ENCODE measurements at regions not wholly inside any gene's neighbourhood (a gene's known extent, or its start where the extent isn't known, plus 50 kb on each side); places are given as distances from the start of the nearest gene placed in this dataset.

DNA sequence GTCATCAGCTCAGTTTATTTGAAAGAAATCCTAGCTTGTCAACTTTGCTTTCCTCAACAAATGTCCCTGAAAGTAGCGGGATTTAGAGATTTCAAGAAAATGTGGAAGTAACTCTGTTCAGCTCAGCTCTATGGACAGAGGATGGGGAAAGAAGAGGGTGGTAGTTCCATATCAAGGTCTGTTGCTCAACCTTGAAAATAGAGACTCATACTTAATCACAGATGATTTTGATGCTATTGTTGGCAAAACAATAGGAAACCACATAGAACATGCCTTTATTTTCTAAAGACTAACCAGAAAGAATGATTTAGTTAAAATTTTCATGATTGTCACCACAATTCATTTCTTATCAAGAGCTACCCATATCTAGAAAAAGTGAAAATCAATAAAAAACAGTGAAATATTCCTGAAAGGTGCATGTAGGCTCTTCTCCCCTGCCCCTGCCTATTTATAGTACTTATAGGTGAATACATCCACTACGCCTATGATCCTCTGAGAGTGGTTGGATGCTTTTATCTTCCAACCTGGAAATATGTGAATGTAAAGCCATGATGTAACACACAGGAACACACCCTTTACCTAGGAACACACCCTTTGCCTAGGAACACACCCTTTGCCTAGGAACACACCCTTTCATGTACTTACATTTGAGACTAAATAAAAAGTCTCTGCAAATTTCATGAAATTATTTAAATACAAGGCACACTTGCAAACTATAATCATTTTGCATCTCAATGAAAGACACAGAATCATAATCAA is 65.8 kb downstream of the ETAA1 start:
- Histone ChIP-seq H3K4me3 (ENCODE audit: insufficient read depth, low read depth, low read length) (no peak overlapping the region), H3K27me3 (ENCODE audit: control insufficient read depth, insufficient read depth, low read length) (no peaks in the 10 kb centered on the region), H3K36me3 (replicated peaks; ENCODE audit: control insufficient read depth, insufficient read depth, low read length) (no peaks in the 10 kb centered on the region)
- DNase-seq = no peak

DNA sequence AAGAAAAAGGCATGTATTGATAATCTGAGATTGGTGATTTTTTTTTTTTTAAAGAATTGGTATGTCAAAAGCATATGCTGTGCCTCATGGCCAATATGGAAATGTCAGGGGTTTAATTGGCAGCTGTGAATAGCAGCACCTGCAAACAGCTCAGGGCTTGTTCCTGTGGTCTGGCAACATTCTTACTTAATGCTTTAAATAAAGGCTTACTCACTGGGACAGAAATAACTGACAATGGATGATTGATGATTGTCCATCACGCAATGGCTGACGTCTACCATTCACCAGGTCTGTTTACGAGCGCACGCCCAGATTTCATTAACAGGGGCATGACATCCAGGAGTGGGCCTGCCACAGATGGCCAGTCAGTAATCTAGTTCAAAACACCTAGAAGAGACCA is 66.7 kb downstream of the ETAA1 start:
- Histone ChIP-seq H3K36me3 (replicated peaks; ENCODE audit: control insufficient read depth, insufficient read depth, low read length) (no peaks in the 10 kb centered on the region), H3K4me3 (ENCODE audit: insufficient read depth, low read depth, low read length) (no peak overlapping the region), H3K27me3 (ENCODE audit: control insufficient read depth, insufficient read depth, low read length) (no peaks in the 10 kb centered on the region)
- no peak for DNase-seq

DNA sequence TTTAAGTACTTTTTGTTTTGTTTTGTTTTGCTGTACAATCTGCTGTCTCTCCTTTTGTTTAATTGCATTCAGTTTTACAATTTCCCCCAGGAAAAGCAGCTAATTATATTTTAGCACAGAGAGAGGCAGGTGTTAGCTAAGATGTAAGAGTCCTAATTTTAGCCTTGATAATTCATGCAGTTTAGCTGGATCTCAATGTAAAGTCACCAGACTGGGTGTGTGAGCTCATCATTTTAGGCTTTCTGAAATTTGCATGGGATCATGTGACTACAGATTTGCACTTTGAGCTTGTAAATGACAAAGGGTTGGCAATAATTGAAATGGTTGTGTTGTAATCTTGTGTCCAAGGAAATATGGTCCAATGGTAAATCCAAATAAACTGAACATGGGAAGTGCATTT is 68.5 kb downstream of the ETAA1 start:
- H3K4me3 ChIP-seq (ENCODE audit: insufficient read depth, low read depth, low read length) = no peak overlapping the region
- H3K27me3 ChIP-seq (ENCODE audit: control insufficient read depth, insufficient read depth, low read length) = no peaks in the 10 kb centered on the region
- DNase-seq = no peak
- H3K36me3 ChIP-seq (replicated peaks; ENCODE audit: control insufficient read depth, insufficient read depth, low read length) = no peaks in the 10 kb centered on the region

DNA sequence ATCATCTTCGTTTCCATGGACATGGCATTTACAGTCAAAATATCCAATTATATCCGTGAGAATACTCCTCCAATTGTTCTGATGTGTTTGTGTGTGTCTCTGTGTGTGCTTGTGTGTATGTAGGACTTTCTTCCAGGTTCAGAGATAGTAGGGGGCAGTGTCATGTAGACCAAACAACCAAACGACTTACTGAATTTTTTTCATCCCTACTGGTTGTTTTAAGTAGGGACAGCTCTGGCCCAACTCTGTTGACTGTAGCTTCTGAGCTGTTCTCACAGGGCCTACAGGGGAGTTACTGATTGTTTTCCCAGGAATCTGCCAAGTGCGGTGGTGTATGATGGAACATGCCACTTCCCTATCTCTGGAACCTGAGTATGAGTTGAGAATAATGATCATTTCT is 69.6 kb downstream of the ETAA1 start:
- no peaks in the 10 kb centered on the region for H3K27me3 ChIP-seq (ENCODE audit: control insufficient read depth, insufficient read depth, low read length)
- no peaks in the 10 kb centered on the region for H3K36me3 ChIP-seq (replicated peaks; ENCODE audit: control insufficient read depth, insufficient read depth, low read length)
- H3K4me3 ChIP-seq (ENCODE audit: insufficient read depth, low read depth, low read length) = no peak overlapping the region
- no peak for DNase-seq

DNA sequence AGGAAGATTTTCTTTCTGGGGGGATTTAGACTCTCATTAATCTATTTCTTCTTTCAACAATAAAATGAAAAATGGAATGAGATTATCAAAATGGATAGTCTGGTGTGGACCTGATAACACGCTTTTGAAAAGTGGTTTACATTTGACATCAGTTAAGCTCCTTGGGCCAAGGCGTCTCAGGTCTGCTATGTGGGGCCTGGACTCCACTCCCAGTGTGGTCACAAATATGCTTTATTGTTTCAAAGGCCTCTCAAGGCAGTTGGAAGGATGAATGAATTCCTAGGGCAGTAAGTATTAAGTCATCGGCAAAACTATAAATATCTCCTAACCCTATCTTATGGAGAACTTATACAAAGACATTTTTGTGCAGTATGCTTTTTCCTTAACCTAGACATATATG is 74.5 kb downstream of the ETAA1 start:
- Histone ChIP-seq H3K27me3 (ENCODE audit: control insufficient read depth, insufficient read depth, low read length) (no peaks in the 10 kb centered on the region), H3K4me3 (ENCODE audit: insufficient read depth, low read depth, low read length) (no peak overlapping the region), H3K36me3 (replicated peaks; ENCODE audit: control insufficient read depth, insufficient read depth, low read length) (no peaks in the 10 kb centered on the region)
- no peak for DNase-seq

- DNase-seq = peak; percentile 23
These were observed 80.0 kb downstream of the ETAA1 start for GRCh38 chr2:67476809-67477790.

GRCh38 chr2:67479261-67479660 is 82.1 kb downstream of the ETAA1 start:
- no peaks in the 10 kb centered on the region for H3K36me3 ChIP-seq (replicated peaks; ENCODE audit: control insufficient read depth, insufficient read depth, low read length)
- H3K27me3 ChIP-seq (ENCODE audit: control insufficient read depth, insufficient read depth, low read length) = no peaks in the 10 kb centered on the region
- no peak overlapping the region for H3K4me3 ChIP-seq (ENCODE audit: insufficient read depth, low read depth, low read length)
- DNase-seq = no peak

More at GRCh38 chr2:67476809-67477790, 80.0 kb downstream of the ETAA1 start:
- no peaks in the 10 kb centered on the region for H3K36me3 ChIP-seq (replicated peaks; ENCODE audit: control insufficient read depth, insufficient read depth, low read length)
- no peak overlapping the region for H3K4me3 ChIP-seq (ENCODE audit: insufficient read depth, low read depth, low read length)
- no peaks in the 10 kb centered on the region for H3K27me3 ChIP-seq (ENCODE audit: control insufficient read depth, insufficient read depth, low read length)

- no peaks in the 10 kb centered on the region for H3K36me3 ChIP-seq (replicated peaks; ENCODE audit: control insufficient read depth, insufficient read depth, low read length)
- DNase-seq = no peak
- H3K27me3 ChIP-seq (ENCODE audit: control insufficient read depth, insufficient read depth, low read length) = no peaks in the 10 kb centered on the region
- no peak overlapping the region for H3K4me3 ChIP-seq (ENCODE audit: insufficient read depth, low read depth, low read length)
These were observed 88.3 kb downstream of the ETAA1 start for GRCh38 chr2:67485431-67485830.

- H3K4me3 ChIP-seq (ENCODE audit: insufficient read depth, low read depth, low read length) = no peak overlapping the region
- H3K27me3 ChIP-seq (ENCODE audit: control insufficient read depth, insufficient read depth, low read length) = no peaks in the 10 kb centered on the region
- DNase-seq = no peak
- H3K36me3 ChIP-seq (replicated peaks; ENCODE audit: control insufficient read depth, insufficient read depth, low read length) = no peaks in the 10 kb centered on the region
These were observed 89.1 kb downstream of the ETAA1 start for GRCh38 chr2:67486041-67486796.

- no peak overlapping the region for H3K4me3 ChIP-seq (ENCODE audit: insufficient read depth, low read depth, low read length)
- H3K36me3 ChIP-seq (replicated peaks; ENCODE audit: control insufficient read depth, insufficient read depth, low read length) = no peaks in the 10 kb centered on the region
- no peak for DNase-seq
- no peaks in the 10 kb centered on the region for H3K27me3 ChIP-seq (ENCODE audit: control insufficient read depth, insufficient read depth, low read length)
These were observed 90.9 kb downstream of the ETAA1 start for GRCh38 chr2:67487993-67488392.

DNA sequence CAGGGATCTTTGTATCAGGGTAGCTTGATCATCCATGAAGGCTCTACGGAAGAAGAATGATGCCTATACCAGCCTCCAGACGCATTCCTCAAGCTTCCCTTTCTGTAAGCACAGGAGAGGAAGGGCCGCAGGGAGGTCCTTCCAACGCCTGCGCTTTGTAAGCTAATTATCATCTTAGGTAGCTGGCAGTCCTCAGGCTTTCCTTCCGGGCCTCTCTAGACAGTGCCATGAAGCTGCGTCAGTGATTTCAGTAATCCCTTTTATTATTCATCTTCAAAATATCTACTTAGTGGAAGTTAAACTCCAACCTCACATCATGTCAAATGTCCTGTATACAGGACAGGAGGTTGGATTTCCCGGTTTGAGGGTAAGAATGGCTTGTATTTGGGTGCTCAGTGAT is 92.3 kb downstream of the ETAA1 start:
- Histone ChIP-seq H3K36me3 (replicated peaks; ENCODE audit: control insufficient read depth, insufficient read depth, low read length) (no peaks in the 10 kb centered on the region), H3K27me3 (ENCODE audit: control insufficient read depth, insufficient read depth, low read length) (no peaks in the 10 kb centered on the region), H3K4me3 (ENCODE audit: insufficient read depth, low read depth, low read length) (no peak overlapping the region)
- no peak for DNase-seq

GRCh38 chr2:67498931-67499330 is 101.8 kb downstream of the ETAA1 start:
- H3K27me3 ChIP-seq (ENCODE audit: control insufficient read depth, insufficient read depth, low read length) = no peaks in the 10 kb centered on the region
- no peaks in the 10 kb centered on the region for H3K36me3 ChIP-seq (replicated peaks; ENCODE audit: control insufficient read depth, insufficient read depth, low read length)
- no peak for DNase-seq
- no peak overlapping the region for H3K4me3 ChIP-seq (ENCODE audit: insufficient read depth, low read depth, low read length)

DNA sequence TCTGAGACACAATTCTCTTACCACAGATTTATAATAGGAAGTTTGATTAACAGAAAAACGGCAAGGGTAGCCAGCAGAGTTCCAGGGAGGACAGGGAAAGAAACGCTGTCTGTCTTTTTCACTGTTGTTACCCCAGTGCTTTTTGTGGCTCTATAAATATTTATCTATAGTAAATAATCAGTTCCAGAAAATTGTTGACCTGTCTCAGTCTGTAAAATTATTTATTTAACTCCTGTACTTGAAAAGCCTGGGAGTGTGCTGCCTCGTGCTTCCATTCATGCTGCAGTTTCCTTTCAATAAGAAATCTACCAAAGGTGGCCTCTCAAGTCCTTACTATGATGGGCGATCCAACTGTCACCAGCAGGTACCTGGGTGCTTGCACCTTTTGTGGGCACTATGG is 102.9 kb downstream of the ETAA1 start:
- H3K27me3 ChIP-seq (ENCODE audit: control insufficient read depth, insufficient read depth, low read length) = no peaks in the 10 kb centered on the region
- no peaks in the 10 kb centered on the region for H3K36me3 ChIP-seq (replicated peaks; ENCODE audit: control insufficient read depth, insufficient read depth, low read length)
- H3K4me3 ChIP-seq (ENCODE audit: insufficient read depth, low read depth, low read length) = no peak overlapping the region
- DNase-seq = no peak

- no peak for DNase-seq
- Histone ChIP-seq H3K27me3 (ENCODE audit: control insufficient read depth, insufficient read depth, low read length) (no peaks in the 10 kb centered on the region), H3K36me3 (replicated peaks; ENCODE audit: control insufficient read depth, insufficient read depth, low read length) (no peaks in the 10 kb centered on the region)
These were observed 103.4 kb downstream of the ETAA1 start for GRCh38 chr2:67500541-67500940.

More at GRCh38 chr2:67500541-67500940, 103.4 kb downstream of the ETAA1 start:
- no peak overlapping the region for H3K4me3 ChIP-seq (ENCODE audit: insufficient read depth, low read depth, low read length)
